ENCODE measurements at regions not wholly inside any gene's neighbourhood (a gene's known extent, or its start where the extent isn't known, plus 50 kb on each side); places are given as distances from the start of the nearest gene placed in this dataset.

DNA sequence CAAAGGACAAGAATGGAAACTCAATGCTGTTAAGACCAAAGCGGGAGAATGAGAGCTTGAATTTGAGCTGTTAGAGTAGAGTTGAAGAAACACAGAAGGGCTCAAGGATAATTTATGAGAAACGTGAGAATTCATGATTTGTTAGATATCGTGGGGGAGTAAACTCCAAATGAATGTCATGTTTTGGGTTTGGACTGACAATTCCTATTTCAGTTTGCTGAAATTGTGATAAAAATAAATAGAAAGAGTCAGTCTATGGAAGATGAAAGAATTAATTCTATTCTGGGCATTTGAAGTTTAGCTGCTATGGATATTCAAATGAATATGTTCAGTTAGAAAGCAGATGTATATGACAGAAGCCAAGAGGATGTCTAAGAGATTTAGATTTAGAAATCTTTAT, 723.4 kb upstream of the PIK3C3 start:
- no peak for DNase-seq (ENCODE audit: low spot score)
- no peak for TF ChIP-seq CTCF (conservative IDR thresholded peaks at IDR 0.05; ENCODE audit: low read depth)
- ChIA-PET CTCF (no interaction called here), POLR2A (ENCODE audit: low non-redundant PET) (no interaction called here)
- no peak overlapping the region for H3K27ac ChIP-seq

DNA sequence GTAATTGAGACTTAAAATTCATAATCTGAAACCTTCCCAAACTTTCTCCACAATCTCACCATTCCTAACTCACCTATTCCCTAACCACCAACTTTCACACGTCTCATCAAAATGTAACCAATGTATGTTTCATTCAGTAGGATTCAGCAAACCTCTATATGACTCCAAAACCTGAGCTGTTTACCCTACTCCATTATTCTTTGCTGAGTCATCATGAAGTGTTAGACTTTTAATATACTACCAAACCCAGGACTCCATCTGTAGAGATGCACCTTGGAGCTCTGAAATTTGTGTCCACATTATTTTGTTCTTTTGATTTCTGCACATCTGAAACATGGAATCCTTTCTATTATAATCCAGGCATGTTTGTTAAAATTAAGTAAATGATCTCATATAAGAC, 727.0 kb upstream of the PIK3C3 start:
- ChIA-PET POLR2A (ENCODE audit: low non-redundant PET) (no interaction called here), CTCF (interaction anchor here (0.6 kb wide), 1 partner anchor 18 kb away, joined by 3 read pairs; no protein-coding TSS in a partner anchor)
- no peak overlapping the region for H3K27ac ChIP-seq
- DNase-seq (ENCODE audit: low spot score) = no peak
- TF ChIP-seq CTCF (conservative IDR thresholded peaks at IDR 0.05; ENCODE audit: low read depth) = no peak

- CTCF ChIA-PET = interaction anchor here (1.2 kb wide), 1 partner anchor 296 kb away, joined by 4 read pairs; no protein-coding TSS in a partner anchor
- DNase-seq (ENCODE audit: low spot score) = no peak
- POLR2A ChIA-PET (ENCODE audit: low non-redundant PET) = no interaction called here
- no peak overlapping the region for H3K27ac ChIP-seq
- TF ChIP-seq CTCF (conservative IDR thresholded peaks at IDR 0.05; ENCODE audit: low read depth) = no peak
These were observed 728.1 kb upstream of the PIK3C3 start for GRCh38 chr18:41226911-41227310.

DNA sequence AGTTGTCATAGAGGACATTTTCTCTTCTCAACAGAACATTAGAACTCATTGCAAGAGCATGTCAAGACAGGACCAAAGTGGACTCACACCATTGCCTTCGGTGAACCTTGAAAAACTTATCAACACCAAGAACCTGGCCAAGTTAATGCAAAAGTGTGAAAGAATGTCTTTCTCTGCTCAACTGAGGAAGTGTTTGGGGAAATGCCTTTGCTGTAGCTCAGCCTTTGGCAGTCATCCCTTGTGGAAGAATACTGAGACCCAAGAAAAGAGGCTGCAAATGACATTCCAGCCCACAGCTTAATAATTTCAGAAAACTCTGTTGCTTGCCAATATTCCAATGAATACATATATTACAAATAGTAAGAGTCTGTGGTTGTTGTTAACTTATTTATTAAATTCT, 728.8 kb upstream of the PIK3C3 start:
- no peak overlapping the region for H3K27ac ChIP-seq
- peak; percentile 0 for DNase-seq (ENCODE audit: low spot score)
- ChIA-PET CTCF (interaction anchor here (1.2 kb wide), 1 partner anchor 296 kb away, joined by 4 read pairs; no protein-coding TSS in a partner anchor), POLR2A (ENCODE audit: low non-redundant PET) (no interaction called here)
- no peak for TF ChIP-seq CTCF (conservative IDR thresholded peaks at IDR 0.05; ENCODE audit: low read depth)

DNA sequence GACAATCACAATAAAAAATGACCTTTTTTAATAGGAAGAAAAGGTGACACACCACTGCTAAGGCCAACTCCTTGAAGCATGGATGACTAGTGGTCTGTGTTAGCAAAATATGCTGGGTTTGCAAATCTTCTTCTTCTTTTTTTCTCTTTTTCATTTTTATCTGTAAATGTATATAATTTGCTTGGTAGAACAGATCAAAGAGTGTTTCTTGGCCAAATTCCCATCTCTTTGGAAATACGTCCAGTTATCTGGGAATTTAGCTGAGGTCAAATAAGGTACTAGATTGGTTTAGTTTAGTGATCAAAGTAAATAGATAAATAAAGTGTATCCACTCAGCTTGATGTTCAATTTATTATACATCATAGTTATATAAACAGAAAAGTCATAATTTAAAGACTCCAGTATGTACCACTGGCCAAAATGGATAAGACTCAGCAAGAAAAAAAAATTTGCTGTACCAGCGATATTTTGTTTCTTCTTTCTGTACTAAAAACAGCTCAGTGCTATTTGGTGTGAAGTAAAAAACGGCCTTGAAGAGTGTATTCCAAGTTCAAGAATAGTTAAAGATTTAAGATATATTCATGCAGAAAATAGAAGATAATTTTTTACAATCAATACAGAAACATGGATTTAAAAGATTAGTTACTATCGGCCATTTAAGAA, 738.6 kb upstream of the PIK3C3 start:
- POLR2A ChIA-PET (ENCODE audit: low non-redundant PET) = no interaction called here
- CTCF ChIA-PET = interaction anchor here (0.5 kb wide), 1 partner anchor 204 kb away, joined by 3 read pairs; no protein-coding TSS in a partner anchor
- DNase-seq (ENCODE audit: low spot score) = no peak
- no peak overlapping the region for H3K27ac ChIP-seq
- TF ChIP-seq CTCF (conservative IDR thresholded peaks at IDR 0.05; ENCODE audit: low read depth) = no peak

GRCh38 chr18:41207706-41208105, 747.3 kb upstream of the PIK3C3 start:
- CTCF ChIA-PET = no interaction called here
- no peak for TF ChIP-seq CTCF (conservative IDR thresholded peaks at IDR 0.05; ENCODE audit: low read depth)
- DNase-seq (ENCODE audit: low spot score) = no peak
- H3K27ac ChIP-seq = no peak overlapping the region
- POLR2A ChIA-PET (ENCODE audit: low non-redundant PET) = no interaction called here

All from RWPE1 (cell line).